IMR-90 (cell line): ENCODE measurements at regions not wholly inside any gene's neighbourhood (a gene's known extent, or its start where the extent isn't known, plus 50 kb on each side); places are given as distances from the start of the nearest gene placed in this dataset.

Experiments used
- ATAC-seq: fragments of 200-7000 bp; cut with Tn5 transposase; 2 replicates; pipeline ENCODE4 v1.9.1; 2020; ENCODE audit warnings: low read depth, mild to moderate bottlenecking, moderate library complexity
- BruUV-seq: library from RNA; stranded (reverse); fragments of 400-500 nt; replicated peaks from 2 replicates; lab custom pipeline; 2021; lab: Mats Ljungman, UMichigan
- CTCF ChIA-PET: fragments of 300-600 bp; formaldehyde crosslinking; extraction: SDS; loops from one replicate; lab custom pipeline; 2021; ENCODE audit warnings: antibody characterized with exemption; lab: Yijun Ruan, JAX
- POLR2A ChIA-PET: fragments of 300-600 bp; sonication (Branson Sonifier 250); formaldehyde crosslinking; loops from one replicate; lab custom pipeline; 2022; ENCODE audit warnings: antibody characterized with exemption; ENCODE audit not compliant: unreplicated experiment; lab: Charles Lee
- DNase-seq: peaks from one replicate; pipeline ENCODE4 v3.0.0; 2013
- H2AFZ ChIP-seq: replicated peaks from 2 replicates; pipeline ENCODE3; 2013; ENCODE audit warnings: low read length, mild to moderate bottlenecking; ENCODE audit not compliant: poor library complexity
- H2AK5ac ChIP-seq: 2 replicates; pipeline ENCODE4 v1.6.1; 2013; ENCODE audit warnings: low read depth, low read length, inconsistent platforms
- H2AK9ac ChIP-seq: replicated peaks from 2 replicates; pipeline ENCODE3; 2013; ENCODE audit warnings: mild to moderate bottlenecking, low read depth, low read length, moderate library complexity; ENCODE audit not compliant: poor library complexity
- H2BK120ac ChIP-seq: 2 replicates; pipeline ENCODE4 v1.6.1; 2013; ENCODE audit warnings: low read depth, low read length, inconsistent platforms
- H2BK15ac ChIP-seq: 3 replicates; pipeline ENCODE4 v1.6.1; 2013; ENCODE audit warnings: low read depth, low read length, inconsistent platforms
- H2BK20ac ChIP-seq: 2 replicates; pipeline ENCODE4 v1.6.1; 2013; ENCODE audit warnings: low read depth, mild to moderate bottlenecking, inconsistent platforms, low read length, moderate library complexity
- H2BK5ac ChIP-seq: 2 replicates; pipeline ENCODE4 v1.6.1; 2013; ENCODE audit warnings: mild to moderate bottlenecking, low read depth, low read length, inconsistent platforms; ENCODE audit not compliant: poor library complexity, severe bottlenecking
- H3K14ac ChIP-seq: replicated peaks from 2 replicates; pipeline ENCODE4 v1.6.1; 2013; ENCODE audit warnings: low read depth, low read length, inconsistent platforms
- H3K18ac ChIP-seq: 2 replicates; pipeline ENCODE4 v1.6.1; 2013; ENCODE audit warnings: low read depth, low read length, control low read depth
- H3K23ac ChIP-seq: 2 replicates; pipeline ENCODE4 v1.6.1; 2013; ENCODE audit warnings: low read depth, low read length, inconsistent platforms
- H3K27ac ChIP-seq: 2 replicates; pipeline ENCODE4 v1.5.1; 2013; ENCODE audit warnings: mild to moderate bottlenecking, control low read depth, low read length; ENCODE audit not compliant: insufficient read depth
- H3K27me3 ChIP-seq: 2 replicates; pipeline ENCODE4 v1.6.1; 2013; ENCODE audit warnings: low read length; ENCODE audit not compliant: control insufficient read depth, insufficient read depth
- H3K36me3 ChIP-seq: 2 replicates; pipeline ENCODE4 v1.6.1; 2013; ENCODE audit warnings: low read length, mixed read lengths; ENCODE audit not compliant: control insufficient read depth, insufficient read depth
- H3K4ac ChIP-seq: 2 replicates; pipeline ENCODE4 v1.6.1; 2013; ENCODE audit warnings: low read depth, low read length, inconsistent platforms
- H3K4me1 ChIP-seq: 2 replicates; pipeline ENCODE4 v1.6.1; 2013; ENCODE audit warnings: low read length, mixed read lengths; ENCODE audit not compliant: control insufficient read depth, insufficient read depth
- H3K4me2 ChIP-seq: 2 replicates; pipeline ENCODE4 v1.6.1; 2013; ENCODE audit warnings: low read depth, mild to moderate bottlenecking, control low read depth, low read length, moderate library complexity
- H3K4me3 ChIP-seq: 2 replicates; pipeline ENCODE4 v1.5.1; 2013; ENCODE audit warnings: low read depth, mild to moderate bottlenecking, control low read depth, low read length, moderate library complexity; ENCODE audit not compliant: insufficient read depth
- H3K56ac ChIP-seq: 2 replicates; pipeline ENCODE4 v1.6.1; 2013; ENCODE audit warnings: low read length, inconsistent platforms; ENCODE audit not compliant: insufficient read depth; ENCODE audit errors: extremely low read depth
- H3K79me1 ChIP-seq, 2 experiments: 2 replicates each; pipeline ENCODE4 v1.6.1; 2013; ENCODE audit warnings: low read length in 2 of 2, inconsistent platforms in 1 of 2, low read depth in 1 of 2
- H3K9ac ChIP-seq: 2 replicates; pipeline ENCODE4 v1.6.1; 2013; ENCODE audit warnings: low read depth, low read length, control low read depth
- H3K9me1 ChIP-seq: 2 replicates; pipeline ENCODE4 v1.6.1; 2013; ENCODE audit warnings: low read length, inconsistent platforms; ENCODE audit not compliant: insufficient read depth
- H3K9me3 ChIP-seq: 2 replicates; pipeline ENCODE4 v1.6.1; 2013; ENCODE audit warnings: low read length; ENCODE audit not compliant: control insufficient read depth, insufficient read depth
- H4K20me1 ChIP-seq: 2 replicates; pipeline ENCODE4 v1.6.1; 2013; ENCODE audit warnings: low read length, inconsistent platforms; ENCODE audit not compliant: insufficient read depth
- H4K5ac ChIP-seq: 2 replicates; pipeline ENCODE4 v1.6.1; 2013; ENCODE audit warnings: mild to moderate bottlenecking, low read depth, low read length, control low read depth
- H4K8ac ChIP-seq, 2 experiments: 2 replicates each; pipeline ENCODE4 v1.6.1; 2013; ENCODE audit warnings: low read depth in 2 of 2, low read length in 2 of 2, control low read depth in 1 of 2, inconsistent platforms in 1 of 2
- H4K91ac ChIP-seq: 2 replicates; pipeline ENCODE4 v1.6.1; 2013; ENCODE audit warnings: low read depth, low read length, inconsistent platforms; ENCODE audit not compliant: insufficient read depth
- BHLHE40 ChIP-seq: fragments of 150-350 bp; IDR thresholded peaks from 2 replicates; pipeline ENCODE4 v1.6.1; 2016; ENCODE audit warnings: mild to moderate bottlenecking, low read depth, low read length
- CEBPB ChIP-seq: IDR thresholded peaks from 2 replicates; pipeline ENCODE4 v1.6.1; 2012; ENCODE audit warnings: low read depth, low read length, improper control_type of control experiment
- CHD1 ChIP-seq: IDR thresholded peaks from 2 replicates; pipeline ENCODE4 v1.6.1; 2012; ENCODE audit warnings: low read depth, low read length, improper control_type of control experiment
- FOS ChIP-seq: fragments of 150-350 bp; IDR thresholded peaks from 2 replicates; pipeline ENCODE4 v1.6.1; 2016; ENCODE audit warnings: low read depth, low read length
- MAFK ChIP-seq: IDR thresholded peaks from 2 replicates; pipeline ENCODE4 v1.6.1; 2012; ENCODE audit warnings: low read depth, low read length, improper control_type of control experiment
- MAZ ChIP-seq: IDR thresholded peaks from 2 replicates; pipeline ENCODE4 v1.6.1; 2012; ENCODE audit warnings: low read depth, mild to moderate bottlenecking, low read length, improper control_type of control experiment, moderate library complexity, borderline replicate concordance
- MXI1 ChIP-seq: IDR thresholded peaks from 2 replicates; pipeline ENCODE4 v1.6.1; 2012; ENCODE audit warnings: low read depth, mild to moderate bottlenecking, low read length, moderate library complexity, borderline replicate concordance
- NFE2L2 ChIP-seq: fragments of 150-350 bp; IDR thresholded peaks from 2 replicates; pipeline ENCODE4 v1.6.1; 2016; ENCODE audit warnings: low read depth, mild to moderate bottlenecking, low read length
- POLR2A ChIP-seq: IDR thresholded peaks from 2 replicates; pipeline ENCODE4 v1.6.1; 2012; ENCODE audit warnings: mild to moderate bottlenecking, low read depth, low read length
- RAD21 ChIP-seq: IDR thresholded peaks from 2 replicates; pipeline ENCODE4 v1.6.1; 2012; ENCODE audit warnings: low read length, improper control_type of control experiment
- RCOR1 ChIP-seq: IDR thresholded peaks from 2 replicates; pipeline ENCODE4 v1.6.1; 2012; ENCODE audit warnings: mild to moderate bottlenecking, low read length, improper control_type of control experiment; ENCODE audit not compliant: insufficient replicate concordance
- RFX5 ChIP-seq: IDR thresholded peaks from 2 replicates; pipeline ENCODE4 v1.8.0; 2012; ENCODE audit warnings: low read depth, mild to moderate bottlenecking, low read length, moderate library complexity
- SMC3 ChIP-seq: fragments of 150-350 bp; IDR thresholded peaks from 2 replicates; pipeline ENCODE4 v1.6.1; 2016; ENCODE audit warnings: low read depth, mild to moderate bottlenecking, antibody characterized with exemption, low read length, moderate library complexity
- WGBS, 2 experiments: methylation state at CpG; one replicate each; pipeline versions ENCODE4 v1.1.5 to v1.1.7; 2013; ENCODE audit warnings: missing lambda C conversion rate in 2 of 2; ENCODE audit not compliant: insufficient read length in 1 of 2; ENCODE audit errors: extremely low coverage in 2 of 2; 5-methylcytosine and 5-hydroxymethylcytosine counted together
- dilution Hi-C: fragments of 300-500 bp; cut with HindIII; formaldehyde crosslinking; loops from one replicate; pipeline ENCODE4 v1.14.3; 2018; ENCODE audit warnings: low sequenced_read_pairs; ENCODE audit not compliant: unreplicated experiment
- in situ Hi-C: fragments of 300-500 bp; cut with MboI; formaldehyde crosslinking; loops from 3 replicates; pipeline ENCODE4 v1.14.3; 2019; ENCODE audit warnings: low sequenced_read_pairs, inconsistent platforms, mixed read lengths
- intact Hi-C: fragments of 100-400 bp; cut with micrococcal nuclease; formaldehyde crosslinking; loops from 2 replicates; pipeline ENCODE4 v1.10.0; 2022
- TF ChIP-seq, protein P1 (sequence below): conservative IDR thresholded peaks from 2 replicates; pipeline ENCODE4 v1.5.1; 2012; ENCODE audit warnings: mild to moderate bottlenecking, low read depth, low read length, improper control_type of control experiment
- TF ChIP-seq, protein P2 (sequence below): fragments of 150-350 bp; IDR thresholded peaks from 2 replicates; pipeline ENCODE4 v1.6.1; 2017; ENCODE audit warnings: mild to moderate bottlenecking, antibody characterized with exemption, low read length, low read depth
- TF ChIP-seq, protein P3 (sequence below): fragments of 150-350 bp; IDR thresholded peaks from 2 replicates; pipeline ENCODE4 v1.6.1; 2016; ENCODE audit warnings: low read depth, mild to moderate bottlenecking, low read length, moderate library complexity, borderline replicate concordance

GRCh38 chr1:229154811-229155210 is 116.1 kb upstream of the RAB4A start:
- peaks cover 29% of the 10 kb centered on the region for H3K27me3 ChIP-seq

More at GRCh38 chr1:229154811-229155210, 116.1 kb upstream of the RAB4A start:
- no peak overlapping the region for H3K14ac ChIP-seq
- no peak overlapping the region for H2AK5ac ChIP-seq
- no peaks in the 10 kb centered on the region for H3K9me1 ChIP-seq
- no peaks in the 10 kb centered on the region for H4K20me1 ChIP-seq
- no TSS peak for BruUV-seq
- no peaks in the 10 kb centered on the region for H3K79me1 ChIP-seq
- no peaks in the 10 kb centered on the region for H3K36me3 ChIP-seq
- H3K9ac ChIP-seq = no peak overlapping the region
- H3K4me1 ChIP-seq = no peaks in the 10 kb centered on the region
- no peak overlapping the region for H2AK9ac ChIP-seq
- no peak overlapping the region for H3K4ac ChIP-seq
- no peak overlapping the region for H3K23ac ChIP-seq
- dilution Hi-C loops (no loop called here), in situ Hi-C loops (no loop called here), intact Hi-C loops (no loop called here)
- ChIA-PET CTCF (interaction anchor here (0.7 kb wide), 1 partner anchor 202 kb away, joined by 5 read pairs; no protein-coding TSS in a partner anchor), POLR2A (no interaction called here)
- no peak overlapping the region for H2BK20ac ChIP-seq
- no peak overlapping the region for H3K56ac ChIP-seq
- no peaks in the 10 kb centered on the region for H3K9me3 ChIP-seq
- ATAC-seq (no peak), DNase-seq (no peak)
- H3K18ac ChIP-seq = no peak overlapping the region
- H2BK15ac ChIP-seq = no peak overlapping the region
- H4K5ac ChIP-seq = no peak overlapping the region
- H2BK120ac ChIP-seq = no peak overlapping the region
- H4K91ac ChIP-seq = no peak overlapping the region
- H2BK5ac ChIP-seq = no peak overlapping the region
- H3K4me2 ChIP-seq = no peak overlapping the region
- no peak for TF ChIP-seq MXI1
- TF ChIP-seq RAD21 = no peak
- TF ChIP-seq BHLHE40 = no peak
- TF ChIP-seq NFE2L2 = no peak
- TF ChIP-seq CHD1 = no peak
- TF ChIP-seq MAFK = no peak
- TF ChIP-seq RCOR1 = no peak
- no peak for TF ChIP-seq RFX5
- TF ChIP-seq, protein P1, sequence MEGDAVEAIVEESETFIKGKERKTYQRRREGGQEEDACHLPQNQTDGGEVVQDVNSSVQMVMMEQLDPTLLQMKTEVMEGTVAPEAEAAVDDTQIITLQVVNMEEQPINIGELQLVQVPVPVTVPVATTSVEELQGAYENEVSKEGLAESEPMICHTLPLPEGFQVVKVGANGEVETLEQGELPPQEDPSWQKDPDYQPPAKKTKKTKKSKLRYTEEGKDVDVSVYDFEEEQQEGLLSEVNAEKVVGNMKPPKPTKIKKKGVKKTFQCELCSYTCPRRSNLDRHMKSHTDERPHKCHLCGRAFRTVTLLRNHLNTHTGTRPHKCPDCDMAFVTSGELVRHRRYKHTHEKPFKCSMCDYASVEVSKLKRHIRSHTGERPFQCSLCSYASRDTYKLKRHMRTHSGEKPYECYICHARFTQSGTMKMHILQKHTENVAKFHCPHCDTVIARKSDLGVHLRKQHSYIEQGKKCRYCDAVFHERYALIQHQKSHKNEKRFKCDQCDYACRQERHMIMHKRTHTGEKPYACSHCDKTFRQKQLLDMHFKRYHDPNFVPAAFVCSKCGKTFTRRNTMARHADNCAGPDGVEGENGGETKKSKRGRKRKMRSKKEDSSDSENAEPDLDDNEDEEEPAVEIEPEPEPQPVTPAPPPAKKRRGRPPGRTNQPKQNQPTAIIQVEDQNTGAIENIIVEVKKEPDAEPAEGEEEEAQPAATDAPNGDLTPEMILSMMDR = no peak
- TF ChIP-seq MAZ = no peak
- TF ChIP-seq FOS = no peak
- TF ChIP-seq POLR2A = no peak
- TF ChIP-seq, protein P2, sequence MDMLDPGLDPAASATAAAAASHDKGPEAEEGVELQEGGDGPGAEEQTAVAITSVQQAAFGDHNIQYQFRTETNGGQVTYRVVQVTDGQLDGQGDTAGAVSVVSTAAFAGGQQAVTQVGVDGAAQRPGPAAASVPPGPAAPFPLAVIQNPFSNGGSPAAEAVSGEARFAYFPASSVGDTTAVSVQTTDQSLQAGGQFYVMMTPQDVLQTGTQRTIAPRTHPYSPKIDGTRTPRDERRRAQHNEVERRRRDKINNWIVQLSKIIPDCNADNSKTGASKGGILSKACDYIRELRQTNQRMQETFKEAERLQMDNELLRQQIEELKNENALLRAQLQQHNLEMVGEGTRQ = no peak
- no peak for TF ChIP-seq CEBPB
- TF ChIP-seq, protein P3, sequence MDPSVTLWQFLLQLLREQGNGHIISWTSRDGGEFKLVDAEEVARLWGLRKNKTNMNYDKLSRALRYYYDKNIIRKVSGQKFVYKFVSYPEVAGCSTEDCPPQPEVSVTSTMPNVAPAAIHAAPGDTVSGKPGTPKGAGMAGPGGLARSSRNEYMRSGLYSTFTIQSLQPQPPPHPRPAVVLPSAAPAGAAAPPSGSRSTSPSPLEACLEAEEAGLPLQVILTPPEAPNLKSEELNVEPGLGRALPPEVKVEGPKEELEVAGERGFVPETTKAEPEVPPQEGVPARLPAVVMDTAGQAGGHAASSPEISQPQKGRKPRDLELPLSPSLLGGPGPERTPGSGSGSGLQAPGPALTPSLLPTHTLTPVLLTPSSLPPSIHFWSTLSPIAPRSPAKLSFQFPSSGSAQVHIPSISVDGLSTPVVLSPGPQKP = no peak
- no peak for TF ChIP-seq SMC3
- H3K27ac ChIP-seq = no peak overlapping the region
- WGBS, 2 experiments = 73% methylated on average over 2 of the region's 3 CpGs; no CpG with 5 or more reads in 1 of the 2 experiments
- H4K8ac ChIP-seq = no peak overlapping the region
- H2AFZ ChIP-seq = no peak overlapping the region
- no peak overlapping the region for H3K4me3 ChIP-seq
